Activated CD4-positive, alpha-beta T cell treated with anti-CD3 and anti-CD28 coated beads, Interleukin-2, amount 50 U/mL, for 4 hours (primary cell): ENCODE measurements at regions not wholly inside any gene's neighbourhood (a gene's known extent, or its start where the extent isn't known, plus 50 kb on each side); places are given as distances from the start of the nearest gene placed in this dataset.
"Not testable (repeated sequence)": the region's sequence is repeated elsewhere in the genome, so short reads cannot be mapped to it uniquely, and the experiment has no call there.

Source experiments
- DNase-seq, 2 experiments: peaks; one replicate each; pipeline ENCODE4 v3.0.0-alpha.2; 2020

- no peak for DNase-seq
Observed at GRCh38 chr9:29062446-29062845, 1489.2 kb upstream of the C9orf72 start.

- no peak for DNase-seq
Observed at GRCh38 chr9:29063031-29063430, 1489.8 kb upstream of the C9orf72 start.

- DNase-seq, result no peak
Observed at GRCh38 chr9:29066141-29066640, 1492.9 kb upstream of the C9orf72 start.

GRCh38 chr9:29068461-29068860 lies 1495.2 kb upstream of the C9orf72 start:
- DNase-seq, result no peak

DNA sequence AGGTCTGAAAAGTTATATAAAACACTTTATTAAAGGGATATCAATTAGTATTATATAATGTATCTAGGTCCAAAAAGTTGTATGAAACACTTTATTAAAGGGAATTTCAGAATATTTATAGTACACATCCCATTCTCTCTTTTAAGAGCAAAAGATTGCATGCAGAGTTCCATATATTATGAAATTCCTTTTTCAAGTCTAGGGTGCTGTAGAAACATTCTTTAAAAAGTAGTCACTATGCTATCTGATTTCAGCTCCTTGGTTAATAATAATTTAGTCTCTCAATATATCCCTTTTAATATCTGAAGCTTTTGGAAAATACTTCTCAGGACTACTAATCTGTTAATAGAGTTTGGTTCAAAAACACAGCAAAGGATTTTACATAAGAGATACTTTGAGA lies 1496.1 kb upstream of the C9orf72 start:
- DNase-seq, result no peak

DNA sequence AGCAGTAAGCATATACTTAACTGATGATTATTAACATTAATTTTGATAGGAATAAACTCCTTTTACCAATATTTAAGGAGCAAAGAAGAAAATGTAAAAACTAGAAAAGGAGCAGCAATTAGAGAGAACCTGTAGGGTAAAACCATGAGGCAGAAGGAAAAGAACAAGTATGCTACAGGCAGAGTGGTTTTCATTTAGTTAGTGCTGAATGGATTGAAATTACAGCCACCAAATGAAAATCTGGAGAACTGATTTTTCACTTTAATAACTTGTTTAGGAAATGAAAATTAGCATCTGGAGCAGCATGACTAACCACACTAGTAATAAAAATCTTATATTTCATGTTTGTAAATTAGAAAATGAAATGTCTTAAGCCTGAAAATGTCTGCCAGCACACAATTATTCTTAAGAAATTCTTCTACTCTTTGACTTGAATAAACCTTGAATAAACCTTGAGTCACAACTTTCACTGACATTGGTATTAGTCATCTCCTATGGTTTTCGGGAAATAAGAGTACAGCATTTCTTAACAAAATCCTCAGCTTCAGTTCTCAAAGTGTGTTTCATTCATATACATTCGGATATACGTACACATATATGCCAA lies 1504.9 kb upstream of the C9orf72 start:
- no peak for DNase-seq

- no peak for DNase-seq
Observed at GRCh38 chr9:29100762-29101161, 1527.5 kb upstream of the C9orf72 start.

DNA sequence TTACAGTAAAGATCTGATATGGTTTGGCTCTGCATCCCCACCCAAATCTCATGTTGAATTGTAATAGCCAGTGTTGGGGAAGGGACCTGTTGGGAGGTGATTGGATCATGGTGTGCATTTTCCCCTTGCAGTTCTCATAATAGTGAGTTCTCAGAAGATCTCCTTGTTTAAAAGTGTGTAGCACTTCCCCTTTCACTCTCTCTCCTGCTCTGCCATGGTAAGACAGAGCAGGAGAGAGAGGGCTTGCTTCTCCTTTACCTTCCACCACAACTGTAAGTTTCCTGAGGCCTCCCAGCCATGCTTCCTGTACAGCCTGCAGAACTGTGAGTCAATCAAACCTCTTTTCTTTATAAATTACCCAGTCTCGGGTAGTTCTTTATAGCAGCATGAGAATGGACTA lies 1530.9 kb upstream of the C9orf72 start:
- not testable (repeated sequence) for DNase-seq

- no peak for DNase-seq
Observed at GRCh38 chr9:29118555-29118954, 1545.3 kb upstream of the C9orf72 start.

- DNase-seq, result no peak
Observed at GRCh38 chr9:29126783-29127182, 1553.5 kb upstream of the C9orf72 start.

GRCh38 chr9:29129763-29130162 lies 1556.5 kb upstream of the C9orf72 start:
- no peak for DNase-seq

DNA sequence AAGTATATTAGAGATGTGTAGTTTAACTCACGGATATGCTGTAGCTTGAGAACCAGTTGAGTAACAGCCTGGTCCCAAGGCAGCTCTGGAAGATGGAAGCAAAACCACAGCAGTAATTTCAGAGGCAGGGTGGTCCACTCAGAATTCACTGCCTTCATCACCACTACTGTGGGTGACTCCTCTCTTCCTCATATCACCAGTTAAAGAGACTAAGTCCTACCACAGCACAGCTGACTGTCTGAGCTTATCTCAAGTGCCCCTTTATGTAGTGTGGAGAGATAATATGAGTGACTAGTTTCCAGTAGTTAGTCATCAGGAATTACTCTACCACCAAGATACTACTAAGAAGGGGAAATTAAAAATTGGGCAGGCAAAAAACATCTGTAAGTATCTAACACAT lies 1571.2 kb upstream of the C9orf72 start:
- no peak for DNase-seq

- DNase-seq, result no peak
Observed at GRCh38 chr9:29150606-29151005, 1577.3 kb upstream of the C9orf72 start.

DNA sequence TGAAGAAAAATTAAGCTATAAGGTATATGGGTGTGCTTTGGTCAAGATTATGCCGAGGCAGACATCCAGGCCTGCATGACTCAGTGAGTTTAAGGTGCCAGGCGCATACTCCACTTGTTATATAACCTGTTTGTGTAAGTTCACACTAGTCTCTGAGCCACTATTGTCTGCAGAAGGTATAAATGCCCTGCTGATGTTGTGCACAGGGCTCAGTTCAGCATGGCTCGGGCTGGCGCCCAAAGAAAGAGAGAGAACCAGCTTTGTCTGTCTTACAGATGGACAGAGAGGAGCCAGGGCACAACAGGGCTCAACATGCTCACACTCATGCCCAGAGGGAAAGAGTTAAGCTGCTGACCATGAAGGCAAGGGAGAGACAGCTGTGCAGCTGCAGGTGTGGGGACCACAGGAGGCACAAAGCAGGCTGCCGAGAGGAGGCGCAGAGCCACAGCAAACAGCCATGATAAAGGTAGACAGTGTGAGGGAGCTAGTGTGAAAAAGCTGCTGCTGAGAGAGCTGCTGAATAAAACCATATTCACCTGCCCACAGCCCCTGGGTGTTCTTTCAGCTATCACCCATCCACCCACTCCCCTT lies 1587.6 kb upstream of the C9orf72 start:
- DNase-seq, result no peak

GRCh38 chr9:29174136-29174535 lies 1600.9 kb upstream of the C9orf72 start:
- no peak for DNase-seq

- DNase-seq, result no peak
Observed at GRCh38 chr9:29176231-29176630, 1603.0 kb upstream of the C9orf72 start.

DNA sequence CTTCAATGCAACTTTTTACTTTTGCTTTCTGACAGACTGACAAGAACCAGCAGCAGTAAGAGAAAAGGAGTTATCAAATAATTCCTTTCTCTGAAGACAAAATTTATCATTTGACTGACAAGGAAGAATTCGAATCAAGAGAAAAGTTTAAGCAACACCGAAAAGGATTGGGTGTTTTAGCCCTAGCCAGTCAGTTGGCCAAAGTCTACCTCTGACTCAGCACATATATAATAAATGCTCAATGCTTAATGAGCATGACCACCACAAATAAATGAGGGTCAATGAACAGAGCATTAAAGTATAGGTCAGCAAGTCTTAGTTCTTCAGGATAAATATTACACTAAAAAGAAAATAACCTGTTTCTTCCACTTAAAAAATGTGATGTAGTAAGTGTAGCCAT lies 1603.5 kb upstream of the C9orf72 start:
- no peak for DNase-seq

DNA sequence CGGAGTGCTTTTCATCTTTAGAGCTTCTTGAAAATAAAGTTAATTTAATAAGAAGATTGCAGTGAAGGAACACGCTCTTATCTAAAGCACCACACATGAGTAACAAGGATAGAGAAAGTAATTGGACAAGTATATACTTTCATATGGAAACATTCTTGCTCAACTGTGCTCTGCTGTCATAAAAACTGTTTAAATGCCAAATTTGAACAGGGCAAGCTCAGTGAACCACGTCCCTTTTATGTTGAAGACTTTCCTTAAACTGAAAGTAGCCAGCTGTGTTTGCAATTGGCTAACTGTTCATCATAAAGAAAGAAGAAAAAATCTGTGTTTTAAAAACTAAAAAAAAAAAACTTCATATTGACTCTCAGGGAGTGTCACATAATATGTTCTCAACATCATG lies 1610.7 kb upstream of the C9orf72 start:
- DNase-seq, result no peak

DNA sequence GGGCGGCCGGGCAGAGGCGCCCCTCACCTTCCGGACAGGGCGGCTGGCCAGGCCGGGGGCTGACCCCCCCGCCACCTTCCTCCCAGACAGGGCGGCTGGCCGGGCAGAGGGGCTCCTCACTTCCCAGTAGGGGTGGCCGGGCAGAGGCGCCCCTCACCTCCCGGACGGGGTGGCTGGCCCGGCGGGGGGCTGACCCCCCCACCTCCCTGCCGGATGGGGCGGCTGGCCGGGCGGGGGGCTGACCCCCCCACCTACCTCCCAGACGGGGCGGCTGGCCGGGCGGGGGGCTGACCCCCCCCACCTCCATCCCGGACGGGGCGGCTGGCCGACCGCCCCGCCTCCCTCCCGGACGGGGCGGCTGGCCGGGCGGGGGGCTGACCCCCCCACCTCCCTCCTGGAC lies 1615.5 kb upstream of the C9orf72 start:
- not testable (repeated sequence) for DNase-seq

GRCh38 chr9:29189221-29189620 lies 1615.9 kb upstream of the C9orf72 start:
- not testable (repeated sequence) for DNase-seq

- no peak for DNase-seq
Observed at GRCh38 chr9:29198861-29199260, 1625.6 kb upstream of the C9orf72 start.

- no peak for DNase-seq
Observed at GRCh38 chr9:29199975-29200374, 1626.7 kb upstream of the C9orf72 start.

GRCh38 chr9:29200650-29201049 lies 1627.4 kb upstream of the C9orf72 start:
- DNase-seq, result no peak

- no peak for DNase-seq
Observed at GRCh38 chr9:29203244-29203930, 1630.1 kb upstream of the C9orf72 start.
